ENCODE measurements at regions not wholly inside any gene's neighbourhood (a gene's known extent, or its start where the extent isn't known, plus 50 kb on each side); places are given as distances from the start of the nearest gene placed in this dataset.

GRCh38 chr3:193814166-193814892 is 221.3 kb downstream of the OPA1 start:
- Histone ChIP-seq H3K9me3 (ENCODE audit: control insufficient read depth, insufficient read depth, low read length) (no peaks in the 10 kb centered on the region), H3K27me3 (ENCODE audit: control insufficient read depth, low read length) (no peaks in the 10 kb centered on the region; the same call in 1 of the 2 replicates), H3K9me2 (replicated peaks; ENCODE audit: control insufficient read depth, low read length) (no peaks in the 10 kb centered on the region), H4K20me1 (ENCODE audit: control insufficient read depth, insufficient read depth, low read depth, low read length) (no peaks in the 10 kb centered on the region), H3K4me3 (ENCODE audit: low read length) (no peak overlapping the region), H3K79me2 (ENCODE audit: control insufficient read depth, low read length) (no peaks in the 10 kb centered on the region), H3K36me3 (ENCODE audit: control insufficient read depth, low read length) (no peaks in the 10 kb centered on the region), H3F3A (ENCODE audit: control insufficient read depth, insufficient read depth) (no peaks in the 10 kb centered on the region), H3K4me1 (ENCODE audit: control insufficient read depth, low read length) (peaks cover 19% of the 10 kb centered on the region), H3K27ac (ENCODE audit: low read depth, low read length) (no peak overlapping the region), H3K4me2 (ENCODE audit: low read length) (no peak overlapping the region)
- TF ChIP-seq EZH2phosphoT487 (IDR thresholded peaks at IDR 0.05; ENCODE audit: borderline replicate concordance, low read length): no peak
- TF ChIP-seq, protein P1, sequence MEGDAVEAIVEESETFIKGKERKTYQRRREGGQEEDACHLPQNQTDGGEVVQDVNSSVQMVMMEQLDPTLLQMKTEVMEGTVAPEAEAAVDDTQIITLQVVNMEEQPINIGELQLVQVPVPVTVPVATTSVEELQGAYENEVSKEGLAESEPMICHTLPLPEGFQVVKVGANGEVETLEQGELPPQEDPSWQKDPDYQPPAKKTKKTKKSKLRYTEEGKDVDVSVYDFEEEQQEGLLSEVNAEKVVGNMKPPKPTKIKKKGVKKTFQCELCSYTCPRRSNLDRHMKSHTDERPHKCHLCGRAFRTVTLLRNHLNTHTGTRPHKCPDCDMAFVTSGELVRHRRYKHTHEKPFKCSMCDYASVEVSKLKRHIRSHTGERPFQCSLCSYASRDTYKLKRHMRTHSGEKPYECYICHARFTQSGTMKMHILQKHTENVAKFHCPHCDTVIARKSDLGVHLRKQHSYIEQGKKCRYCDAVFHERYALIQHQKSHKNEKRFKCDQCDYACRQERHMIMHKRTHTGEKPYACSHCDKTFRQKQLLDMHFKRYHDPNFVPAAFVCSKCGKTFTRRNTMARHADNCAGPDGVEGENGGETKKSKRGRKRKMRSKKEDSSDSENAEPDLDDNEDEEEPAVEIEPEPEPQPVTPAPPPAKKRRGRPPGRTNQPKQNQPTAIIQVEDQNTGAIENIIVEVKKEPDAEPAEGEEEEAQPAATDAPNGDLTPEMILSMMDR (IDR thresholded peaks at IDR 0.05; ENCODE audit: low read depth, low read length, poor library complexity, severe bottlenecking): no peak

- H3K4me3 ChIP-seq (ENCODE audit: low read length): no peak overlapping the region
- H3K79me2 ChIP-seq (ENCODE audit: control insufficient read depth, low read length): no peaks in the 10 kb centered on the region
- H3K36me3 ChIP-seq (ENCODE audit: control insufficient read depth, low read length): no peaks in the 10 kb centered on the region
- H3K27me3 ChIP-seq (ENCODE audit: control insufficient read depth, low read length): no peaks in the 10 kb centered on the region; the same call in 1 of the 2 replicates
- no peaks in the 10 kb centered on the region for H4K20me1 ChIP-seq (ENCODE audit: control insufficient read depth, insufficient read depth, low read depth, low read length)
- no peak overlapping the region for H3K4me2 ChIP-seq (ENCODE audit: low read length)
- no peak for TF ChIP-seq EZH2phosphoT487 (IDR thresholded peaks at IDR 0.05; ENCODE audit: borderline replicate concordance, low read length)
- TF ChIP-seq, protein P1 (IDR thresholded peaks at IDR 0.05; ENCODE audit: low read depth, low read length, poor library complexity, severe bottlenecking): no peak
- peaks cover 19% of the 10 kb centered on the region for H3K4me1 ChIP-seq (ENCODE audit: control insufficient read depth, low read length)
- no peaks in the 10 kb centered on the region for H3F3A ChIP-seq (ENCODE audit: control insufficient read depth, insufficient read depth)
- H3K9me2 ChIP-seq (replicated peaks; ENCODE audit: control insufficient read depth, low read length): no peaks in the 10 kb centered on the region
- H3K9me3 ChIP-seq (ENCODE audit: control insufficient read depth, insufficient read depth, low read length): no peaks in the 10 kb centered on the region
- no peak overlapping the region for H3K27ac ChIP-seq (ENCODE audit: low read depth, low read length)
These were observed 222.4 kb downstream of the OPA1 start for GRCh38 chr3:193815246-193816027.

DNA sequence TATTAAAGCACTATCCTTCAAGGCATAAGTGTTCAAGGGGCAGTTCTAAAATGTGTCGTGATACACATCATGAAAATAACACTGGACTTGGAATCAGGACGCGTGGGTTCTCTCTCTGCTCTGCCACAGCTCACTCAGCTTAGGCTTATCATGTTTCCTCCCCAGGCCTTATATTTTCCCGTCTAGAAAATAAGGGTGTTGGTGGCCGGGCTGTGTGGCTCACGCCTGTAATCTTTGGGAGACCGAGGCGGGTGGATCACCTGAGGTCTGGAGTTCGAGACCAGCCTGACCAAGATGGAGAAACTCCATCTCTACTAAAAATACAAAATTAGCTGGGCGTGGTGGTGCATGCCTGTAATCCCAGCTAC is 223.0 kb downstream of the OPA1 start:
- H3K4me1 ChIP-seq (ENCODE audit: control insufficient read depth, low read length): peaks cover 19% of the 10 kb centered on the region

More for the DNA sequence above, 223.0 kb downstream of the OPA1 start:
- no peak for TF ChIP-seq EZH2phosphoT487 (IDR thresholded peaks at IDR 0.05; ENCODE audit: borderline replicate concordance, low read length)
- TF ChIP-seq, protein P1 (IDR thresholded peaks at IDR 0.05; ENCODE audit: low read depth, low read length, poor library complexity, severe bottlenecking): no peak
- Histone ChIP-seq H3K79me2 (ENCODE audit: control insufficient read depth, low read length) (no peaks in the 10 kb centered on the region), H3F3A (ENCODE audit: control insufficient read depth, insufficient read depth) (no peaks in the 10 kb centered on the region), H3K27me3 (ENCODE audit: control insufficient read depth, low read length) (peaks cover 3% of the 10 kb centered on the region; the same call in 1 of the 2 replicates), H4K20me1 (ENCODE audit: control insufficient read depth, insufficient read depth, low read depth, low read length) (no peaks in the 10 kb centered on the region), H3K4me2 (ENCODE audit: low read length) (no peak overlapping the region), H3K9me3 (ENCODE audit: control insufficient read depth, insufficient read depth, low read length) (no peaks in the 10 kb centered on the region), H3K36me3 (ENCODE audit: control insufficient read depth, low read length) (no peaks in the 10 kb centered on the region), H3K4me3 (ENCODE audit: low read length) (no peak overlapping the region), H3K27ac (ENCODE audit: low read depth, low read length) (no peak overlapping the region), H3K9me2 (replicated peaks; ENCODE audit: control insufficient read depth, low read length) (no peaks in the 10 kb centered on the region)
